ENCODE measurements at regions not wholly inside any gene's neighbourhood (a gene's known extent, or its start where the extent isn't known, plus 50 kb on each side); places are given as distances from the start of the nearest gene placed in this dataset.

GRCh38 chr6:112522587-112522986, 175.5 kb downstream of the RFPL4B start:
- TF ChIP-seq, protein P1, sequence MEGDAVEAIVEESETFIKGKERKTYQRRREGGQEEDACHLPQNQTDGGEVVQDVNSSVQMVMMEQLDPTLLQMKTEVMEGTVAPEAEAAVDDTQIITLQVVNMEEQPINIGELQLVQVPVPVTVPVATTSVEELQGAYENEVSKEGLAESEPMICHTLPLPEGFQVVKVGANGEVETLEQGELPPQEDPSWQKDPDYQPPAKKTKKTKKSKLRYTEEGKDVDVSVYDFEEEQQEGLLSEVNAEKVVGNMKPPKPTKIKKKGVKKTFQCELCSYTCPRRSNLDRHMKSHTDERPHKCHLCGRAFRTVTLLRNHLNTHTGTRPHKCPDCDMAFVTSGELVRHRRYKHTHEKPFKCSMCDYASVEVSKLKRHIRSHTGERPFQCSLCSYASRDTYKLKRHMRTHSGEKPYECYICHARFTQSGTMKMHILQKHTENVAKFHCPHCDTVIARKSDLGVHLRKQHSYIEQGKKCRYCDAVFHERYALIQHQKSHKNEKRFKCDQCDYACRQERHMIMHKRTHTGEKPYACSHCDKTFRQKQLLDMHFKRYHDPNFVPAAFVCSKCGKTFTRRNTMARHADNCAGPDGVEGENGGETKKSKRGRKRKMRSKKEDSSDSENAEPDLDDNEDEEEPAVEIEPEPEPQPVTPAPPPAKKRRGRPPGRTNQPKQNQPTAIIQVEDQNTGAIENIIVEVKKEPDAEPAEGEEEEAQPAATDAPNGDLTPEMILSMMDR (conservative IDR thresholded peaks at IDR 0.05), result no peak
- no peak for TF ChIP-seq ZFX (IDR thresholded peaks at IDR 0.05)

Measured in C4-2B (cell line).